ENCODE measurements at regions not wholly inside any gene's neighbourhood (a gene's known extent, or its start where the extent isn't known, plus 50 kb on each side); places are given as distances from the start of the nearest gene placed in this dataset.
A peak's percentile ranks its signal among the peaks of the same experiment; 100 is the strongest.

DNA sequence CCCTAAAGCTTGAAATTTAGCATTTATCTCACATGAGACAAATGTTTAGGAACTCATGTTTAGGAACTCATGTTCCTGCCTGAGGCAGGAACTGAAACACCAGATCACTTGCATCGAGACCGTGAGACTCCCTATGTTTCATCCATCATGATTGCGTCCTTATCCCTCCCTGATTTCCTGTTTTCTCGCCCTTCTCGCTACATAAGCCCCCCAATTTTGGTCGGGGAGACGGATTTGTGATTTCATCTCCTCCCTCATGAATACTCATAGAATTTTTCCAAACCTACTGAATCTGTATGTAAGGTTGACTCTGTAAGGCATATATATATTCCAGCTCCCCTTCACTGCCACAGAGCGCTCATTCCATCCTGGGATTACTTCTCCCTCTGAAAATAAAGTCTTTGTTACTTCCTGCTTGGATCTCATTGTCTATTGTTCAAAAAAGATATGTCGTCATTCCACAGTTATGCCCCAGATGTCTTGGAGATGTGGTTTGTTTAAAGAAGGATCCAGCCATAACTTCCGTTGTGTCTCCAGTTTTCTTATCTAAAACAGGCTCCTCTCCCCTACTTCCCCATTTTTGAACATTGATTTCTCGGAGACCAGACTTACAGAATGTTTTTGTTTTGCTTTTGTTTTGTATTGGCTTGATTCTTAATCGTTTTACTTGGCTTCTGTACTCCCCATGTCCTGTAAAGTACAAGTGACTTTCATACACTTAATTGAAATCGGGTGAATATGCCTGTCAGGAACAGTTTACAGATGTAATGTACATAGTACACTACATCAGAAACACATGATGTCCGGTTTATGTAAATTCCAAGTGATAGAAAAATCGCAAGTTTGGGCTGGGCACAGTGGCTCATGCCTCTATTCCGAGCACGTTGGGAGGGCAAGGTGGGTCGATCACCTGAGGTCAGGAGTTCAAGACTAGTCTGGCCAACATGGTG, 118.7 kb downstream of the HFE start:
- no peaks in the 10 kb centered on the region for H3K27me3 Mint-ChIP-seq (ENCODE audit: low read depth)
- H3K9me3 Mint-ChIP-seq (ENCODE audit: low read depth), result no peaks in the 10 kb centered on the region
- H3K4me3 Mint-ChIP-seq (ENCODE audit: unreplicated experiment), result no peak overlapping the region
- no peak for TF ChIP-seq CTCF (IDR thresholded peaks at IDR 0.05)
- no peaks in the 10 kb centered on the region for H3K36me3 Mint-ChIP-seq (ENCODE audit: low read depth)
- DNase-seq (ENCODE audit: low spot score), result no peak
- peaks cover 8% of the 10 kb centered on the region for H3K4me1 Mint-ChIP-seq (ENCODE audit: low read depth)
- H3K27ac Mint-ChIP-seq (ENCODE audit: unreplicated experiment), result no peak overlapping the region

DNA sequence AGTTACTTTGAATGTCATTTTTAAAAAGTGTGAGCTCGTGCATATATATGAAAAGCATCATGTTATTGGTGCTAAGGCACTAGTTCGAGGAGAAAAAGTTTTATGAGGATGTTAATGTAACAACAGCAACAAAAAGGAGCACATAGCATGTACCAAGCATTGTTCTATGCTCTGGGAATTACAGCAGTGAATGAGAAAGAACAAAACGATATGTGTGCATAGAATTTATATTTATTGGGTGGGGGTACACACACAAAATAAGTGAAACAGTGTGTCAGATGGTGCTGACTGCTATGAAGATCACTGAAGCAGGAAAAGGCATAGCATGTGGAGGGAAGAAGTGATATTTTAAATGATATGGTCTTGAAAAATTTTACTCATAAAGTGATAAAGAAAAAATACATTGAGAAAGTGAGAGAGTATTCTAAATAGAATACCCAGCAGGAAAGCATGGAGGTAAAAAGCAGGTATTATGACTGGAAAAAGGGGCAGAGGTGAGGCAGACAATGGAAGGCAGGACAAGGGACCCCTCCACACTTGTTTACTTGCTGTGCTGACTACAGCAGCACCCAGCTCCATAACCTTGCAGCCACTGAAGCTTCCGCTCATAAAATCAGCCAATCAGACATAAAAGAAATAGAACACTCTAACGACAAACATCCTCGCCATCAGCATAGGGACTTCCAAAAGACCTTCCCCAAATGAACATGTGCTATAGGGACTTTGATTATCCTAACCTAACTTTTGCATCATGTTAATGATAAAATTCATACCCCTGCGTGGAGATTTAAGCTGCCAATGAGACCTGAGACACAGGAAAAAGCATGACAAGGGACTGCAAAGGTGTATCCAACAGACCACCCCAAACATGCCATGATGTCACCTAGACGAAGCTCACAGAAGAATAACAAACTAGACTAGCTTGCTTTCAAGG, 119.9 kb downstream of the HFE start:
- Mint-ChIP-seq H3K27me3 (ENCODE audit: low read depth) (no peaks in the 10 kb centered on the region), H3K4me1 (ENCODE audit: low read depth) (peaks cover 8% of the 10 kb centered on the region), H3K36me3 (ENCODE audit: low read depth) (no peaks in the 10 kb centered on the region), H3K27ac (ENCODE audit: unreplicated experiment) (no peak overlapping the region), H3K9me3 (ENCODE audit: low read depth) (no peaks in the 10 kb centered on the region), H3K4me3 (ENCODE audit: unreplicated experiment) (no peak overlapping the region)
- no peak for TF ChIP-seq CTCF (IDR thresholded peaks at IDR 0.05)
- DNase-seq (ENCODE audit: low spot score), result no peak

GRCh38 chr6:26211963-26212362, 124.7 kb downstream of the HFE start:
- Mint-ChIP-seq H3K36me3 (ENCODE audit: low read depth) (no peaks in the 10 kb centered on the region), H3K4me3 (ENCODE audit: unreplicated experiment) (no peak overlapping the region), H3K4me1 (ENCODE audit: low read depth) (no peaks in the 10 kb centered on the region), H3K27ac (ENCODE audit: unreplicated experiment) (no peak overlapping the region), H3K27me3 (ENCODE audit: low read depth) (no peaks in the 10 kb centered on the region), H3K9me3 (ENCODE audit: low read depth) (no peaks in the 10 kb centered on the region)
- no peak for DNase-seq (ENCODE audit: low spot score)
- peak; percentile 22 for TF ChIP-seq CTCF (IDR thresholded peaks at IDR 0.05)

DNA sequence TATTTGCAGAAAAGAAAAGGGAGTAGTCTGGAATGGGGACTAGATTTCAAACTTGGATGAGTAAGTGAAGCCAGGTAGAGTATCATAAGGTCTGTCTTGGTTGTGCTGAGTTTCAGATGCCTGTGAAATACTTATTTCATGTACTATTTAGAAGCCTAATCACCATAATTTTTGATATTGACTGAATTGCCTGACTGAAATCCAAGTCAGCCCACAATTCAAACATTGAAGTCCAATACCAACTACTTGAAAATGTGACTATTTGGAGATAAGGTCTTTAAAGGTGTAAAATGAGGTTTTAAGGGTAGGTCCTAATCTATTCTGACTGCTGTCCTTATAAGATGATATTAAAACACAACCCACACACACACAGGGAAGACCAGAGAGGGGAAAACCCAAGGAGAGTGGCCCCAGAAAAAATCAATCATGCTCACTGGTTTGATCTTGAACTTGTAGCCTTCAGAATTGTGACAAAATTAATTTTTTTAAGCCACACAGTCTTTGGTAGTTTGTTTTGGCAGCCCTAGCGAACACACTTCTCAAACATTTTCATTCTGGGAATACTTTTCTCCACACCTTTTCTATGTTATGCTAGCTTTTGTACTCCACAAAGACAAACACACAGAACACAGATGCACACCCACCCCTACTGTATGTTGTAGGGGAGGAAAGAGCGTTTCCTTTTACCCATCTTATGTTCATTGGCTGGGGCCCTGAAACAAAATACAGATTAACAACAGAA, 126.3 kb downstream of the HFE start:
- TF ChIP-seq CTCF (IDR thresholded peaks at IDR 0.05), result no peak
- Mint-ChIP-seq H3K4me3 (ENCODE audit: unreplicated experiment) (no peak overlapping the region), H3K27ac (ENCODE audit: unreplicated experiment) (no peak overlapping the region)

More for the DNA sequence above, 126.3 kb downstream of the HFE start:
- no peaks in the 10 kb centered on the region for H3K27me3 Mint-ChIP-seq (ENCODE audit: low read depth)
- H3K9me3 Mint-ChIP-seq (ENCODE audit: low read depth), result no peaks in the 10 kb centered on the region
- DNase-seq (ENCODE audit: low spot score), result no peak
- H3K36me3 Mint-ChIP-seq (ENCODE audit: low read depth), result no peaks in the 10 kb centered on the region
- H3K4me1 Mint-ChIP-seq (ENCODE audit: low read depth), result no peaks in the 10 kb centered on the region
